Liver (tissue), 8 donors: ENCODE measurements at regions not wholly inside any gene's neighbourhood (a gene's known extent, or its start where the extent isn't known, plus 50 kb on each side); places are given as distances from the start of the nearest gene placed in this dataset.

Experiments
- DNase-seq: peaks from one replicate; pipeline ENCODE4 v3.0.0-alpha.2; 2017; ENCODE audit warnings: low spot score
- H3K27ac ChIP-seq, 2 donors: one replicate each; pipeline ENCODE4 v1.7.0; 2013; ENCODE audit warnings: inconsistent platforms in 2 of 2, low read length in 2 of 2, control low read depth in 1 of 2, low read depth in 1 of 2, mild to moderate bottlenecking in 1 of 2
- H3K27me3 ChIP-seq, 4 donors: one replicate each; pipeline versions ENCODE4 v1.6.1 to v1.7.0; 2013; ENCODE audit warnings: low read length in 3 of 4, inconsistent platforms in 1 of 4, mild to moderate bottlenecking in 1 of 4, moderate library complexity in 1 of 4; ENCODE audit not compliant: control insufficient read depth in 4 of 4, insufficient read depth in 4 of 4
- H3K36me3 ChIP-seq, 4 donors: one replicate each; pipeline versions ENCODE4 v1.6.1 to v1.7.0; 2013; ENCODE audit warnings: low read length in 3 of 4, mild to moderate bottlenecking in 3 of 4, low read depth in 1 of 4, moderate library complexity in 1 of 4; ENCODE audit not compliant: control insufficient read depth in 4 of 4, insufficient read depth in 3 of 4
- H3K4me1 ChIP-seq, 4 donors: one replicate each; pipeline versions ENCODE4 v1.6.1 to v1.7.0; 2013; ENCODE audit warnings: low read length in 3 of 4, mild to moderate bottlenecking in 3 of 4, moderate library complexity in 1 of 4; ENCODE audit not compliant: control insufficient read depth in 4 of 4, insufficient read depth in 4 of 4
- H3K4me3 ChIP-seq, 3 donors: one replicate each; pipeline versions ENCODE4 v1.6.1 to v1.7.0; 2013; ENCODE audit warnings: low read length in 3 of 3, control low read depth in 1 of 3, low read depth in 1 of 3, mild to moderate bottlenecking in 1 of 3
- H3K9ac ChIP-seq, 2 donors: one replicate each; pipeline ENCODE4 v1.7.0; 2013; ENCODE audit warnings: low read length in 2 of 2, mild to moderate bottlenecking in 2 of 2, moderate library complexity in 2 of 2, control low read depth in 1 of 2, low read depth in 1 of 2
- H3K9me3 ChIP-seq, 4 donors: one replicate each; pipeline versions ENCODE4 v1.6.1 to v1.7.0; 2013; ENCODE audit warnings: low read length in 3 of 4; ENCODE audit not compliant: control insufficient read depth in 4 of 4
- CTCF ChIP-seq: fragments of 150-350 bp; IDR thresholded peaks from 2 replicates; pipeline ENCODE4 v1.5.1; 2017; ENCODE audit warnings: improper control_type of control experiment, low read depth, low read length; ENCODE audit not compliant: missing input control
- EGR1 ChIP-seq, 2 donors: IDR thresholded peaks; 2 replicates each; pipeline ENCODE4 v1.6.1; 2016 to 2018; ENCODE audit warnings: antibody characterized with exemption in 2 of 2, low read depth in 2 of 2
- FOXA1 ChIP-seq: IDR thresholded peaks from 2 replicates; pipeline ENCODE4 v1.6.1; 2016; ENCODE audit warnings: antibody characterized with exemption
- FOXA2 ChIP-seq: IDR thresholded peaks from 2 replicates; pipeline ENCODE4 v1.6.1; 2016; ENCODE audit warnings: antibody characterized with exemption
- GABPA ChIP-seq, 2 donors: IDR thresholded peaks in 1 of 2; conservative IDR thresholded peaks in 1 of 2; 2 replicates each; pipeline ENCODE4 v1.6.1; 2016; ENCODE audit warnings: antibody characterized with exemption in 2 of 2, mild to moderate bottlenecking in 1 of 2, moderate library complexity in 1 of 2
- HNF4A ChIP-seq, 2 donors: conservative IDR thresholded peaks; 2 replicates each; pipeline ENCODE4 v1.6.1; 2016; ENCODE audit warnings: antibody characterized with exemption in 2 of 2, mild to moderate bottlenecking in 2 of 2
- HNF4G ChIP-seq: IDR thresholded peaks from 2 replicates; pipeline ENCODE4 v1.6.1; 2016; ENCODE audit warnings: antibody characterized with exemption
- MAX ChIP-seq: IDR thresholded peaks from 2 replicates; pipeline ENCODE4 v1.6.1; 2016; ENCODE audit warnings: antibody characterized with exemption
- NR2F2 ChIP-seq: IDR thresholded peaks from 2 replicates; pipeline ENCODE4 v1.6.1; 2016; ENCODE audit warnings: antibody characterized with exemption
- RAD21 ChIP-seq, 2 donors: IDR thresholded peaks; 2 replicates each; pipeline ENCODE4 v1.6.1; 2016; ENCODE audit warnings: antibody characterized with exemption in 2 of 2, mild to moderate bottlenecking in 2 of 2
- REST ChIP-seq: IDR thresholded peaks from 2 replicates; pipeline ENCODE4 v1.6.1; 2016; ENCODE audit warnings: antibody characterized with exemption, mild to moderate bottlenecking
- RXRA ChIP-seq, 2 donors: IDR thresholded peaks; 2 replicates each; pipeline ENCODE4 v1.6.1; 2017 to 2018; ENCODE audit warnings: antibody characterized with exemption in 2 of 2, mild to moderate bottlenecking in 1 of 2
- SP1 ChIP-seq: IDR thresholded peaks from 2 replicates; pipeline ENCODE4 v1.6.1; 2018; ENCODE audit warnings: antibody characterized with exemption, mild to moderate bottlenecking
- TAF1 ChIP-seq: conservative IDR thresholded peaks from 2 replicates; pipeline ENCODE4 v1.6.1; 2016; ENCODE audit warnings: antibody characterized with exemption, mild to moderate bottlenecking
- YY1 ChIP-seq: IDR thresholded peaks from 2 replicates; pipeline ENCODE4 v1.6.1; 2016; ENCODE audit warnings: antibody characterized with exemption, mild to moderate bottlenecking
- ZBTB33 ChIP-seq: IDR thresholded peaks from 2 replicates; pipeline ENCODE4 v1.6.1; 2016; ENCODE audit warnings: antibody characterized with exemption
- WGBS: extraction: QIAGEN DNeasy Blood & Tissue Kit; methylation state at CpG from one replicate; pipeline ENCODE4 v1.1.7; 2013; 5-methylcytosine and 5-hydroxymethylcytosine counted together
- donor health status: healthy.
- donor health status: healthy.
- donor health status: healthy.
- donor health status: healthy.
- donor health status: healthy.

GRCh38 chr7:17159500-17160037, 138.9 kb upstream of the AHR start:
- Histone ChIP-seq H3K9me3 (no peaks in the 10 kb centered on the region), H3K27me3 (no peaks in the 10 kb centered on the region), H3K27ac (no peak overlapping the region), H3K36me3 (no peaks in the 10 kb centered on the region), H3K9ac (no peak overlapping the region), H3K4me3 (no peak overlapping the region), H3K4me1 (no peaks in the 10 kb centered on the region)
- DNase-seq, result no peak
- TF ChIP-seq YY1 (no peak), RAD21 (IDR thresholded peaks at IDR 0.05) (no peak), HNF4A (conservative IDR thresholded peaks at IDR 0.05) (no peak), NR2F2 (no peak), CTCF (no peak), GABPA (IDR thresholded peaks at IDR 0.05 in 1 of 2, conservative IDR thresholded peaks at IDR 0.05 in 1 of 2) (no peak), FOXA2 (no peak), SP1 (no peak), FOXA1 (no peak), HNF4G (no peak), MAX (no peak), ZBTB33 (no peak)
- 91% methylated on average over 2 of the region's 2 CpGs for whole genome bisulfite sequencing

GRCh38 chr7:17166824-17167379, 131.6 kb upstream of the AHR start:
- H3K27ac ChIP-seq, result no peak overlapping the region
- no peaks in the 10 kb centered on the region for H3K9me3 ChIP-seq
- DNase-seq, result no peak
- WGBS, result 88% methylated on average over 4 of the region's 4 CpGs
- TF ChIP-seq EGR1 (IDR thresholded peaks at IDR 0.05; ENCODE audit: low read depth in 2 of 2), result no peak
- TF ChIP-seq TAF1, result no peak
- no peak for TF ChIP-seq RXRA (IDR thresholded peaks at IDR 0.05)
- TF ChIP-seq HNF4A (conservative IDR thresholded peaks at IDR 0.05), result no peak
- no peak for TF ChIP-seq RAD21 (IDR thresholded peaks at IDR 0.05)
- no peak for TF ChIP-seq GABPA (IDR thresholded peaks at IDR 0.05 in 1 of 2, conservative IDR thresholded peaks at IDR 0.05 in 1 of 2)
- TF ChIP-seq REST, result no peak
- no peak for TF ChIP-seq CTCF
- no peaks in the 10 kb centered on the region for H3K27me3 ChIP-seq
- H3K9ac ChIP-seq, result no peak overlapping the region
- no peaks in the 10 kb centered on the region for H3K4me1 ChIP-seq
- H3K36me3 ChIP-seq, result no peaks in the 10 kb centered on the region
- no peak overlapping the region for H3K4me3 ChIP-seq
